IPS-11a (cell line): ENCODE measurements at regions not wholly inside any gene's neighbourhood (a gene's known extent, or its start where the extent isn't known, plus 50 kb on each side); places are given as distances from the start of the nearest gene placed in this dataset.

Source experiments
- H3K4me3 ChIP-seq: one replicate; pipeline ENCODE4 v1.5.1; 2013; ENCODE audit warnings: low read depth, low read length, control low read depth

GRCh38 chr9:28289746-28290145, 716.5 kb upstream of the C9orf72 start:
- no peak overlapping the region for H3K4me3 ChIP-seq

DNA sequence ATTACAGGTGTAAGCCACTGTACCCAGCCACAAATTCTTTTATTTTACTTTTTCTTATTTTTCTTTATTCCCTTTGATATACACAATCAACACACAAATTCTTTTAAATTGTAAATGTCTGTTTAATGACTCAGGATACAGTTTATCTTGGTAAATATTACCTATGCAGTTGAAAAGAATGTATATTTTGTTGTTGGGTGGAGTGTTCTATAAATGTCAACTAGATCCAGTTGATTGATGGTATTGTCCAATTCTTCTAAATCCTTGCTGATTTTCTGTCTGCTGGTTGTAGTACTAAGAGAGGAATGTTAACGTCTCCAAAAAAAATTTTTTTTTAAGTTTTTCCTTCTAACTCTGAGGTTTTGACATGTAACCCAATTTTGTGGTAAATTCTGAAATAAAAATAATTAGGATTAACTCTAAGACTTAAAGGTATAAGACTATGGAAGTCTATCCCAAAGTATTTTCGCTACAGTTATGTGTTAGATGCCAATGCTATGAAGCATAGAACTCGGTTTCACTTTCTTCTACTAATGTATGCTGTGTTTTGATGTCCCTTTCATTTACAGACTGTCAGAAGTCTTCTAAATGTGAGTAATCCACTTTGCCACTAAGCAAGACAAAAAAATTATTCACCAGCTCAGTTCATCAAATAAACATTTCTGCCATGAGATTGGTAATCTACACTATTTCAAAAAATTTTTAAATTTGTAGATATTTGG, 720.2 kb upstream of the C9orf72 start:
- no peak overlapping the region for H3K4me3 ChIP-seq

DNA sequence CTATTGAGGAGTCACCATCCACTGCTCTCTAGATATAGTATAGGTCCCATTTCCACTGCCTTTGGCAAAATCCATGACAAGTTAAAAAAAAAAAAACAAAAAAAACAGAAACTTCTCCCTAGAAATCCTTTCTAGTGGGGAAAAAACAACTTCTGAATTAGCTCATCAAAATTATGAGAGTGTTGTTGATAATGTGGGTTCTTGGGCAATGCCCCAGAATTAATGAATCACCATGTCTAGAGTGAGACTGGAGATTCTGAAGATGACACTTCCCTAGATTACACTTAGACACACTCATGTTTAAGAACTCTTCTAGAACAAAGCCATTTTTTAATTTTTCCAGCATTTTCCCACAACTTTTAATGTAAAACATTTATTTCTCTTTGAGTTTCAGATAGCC, 728.0 kb upstream of the C9orf72 start:
- H3K4me3 ChIP-seq, result no peak overlapping the region

- H3K4me3 ChIP-seq, result no peak overlapping the region
Observed at GRCh38 chr9:28317745-28318144, 744.5 kb upstream of the C9orf72 start.

- H3K4me3 ChIP-seq, result no peak overlapping the region
Observed at GRCh38 chr9:28318515-28318914, 745.2 kb upstream of the C9orf72 start.

DNA sequence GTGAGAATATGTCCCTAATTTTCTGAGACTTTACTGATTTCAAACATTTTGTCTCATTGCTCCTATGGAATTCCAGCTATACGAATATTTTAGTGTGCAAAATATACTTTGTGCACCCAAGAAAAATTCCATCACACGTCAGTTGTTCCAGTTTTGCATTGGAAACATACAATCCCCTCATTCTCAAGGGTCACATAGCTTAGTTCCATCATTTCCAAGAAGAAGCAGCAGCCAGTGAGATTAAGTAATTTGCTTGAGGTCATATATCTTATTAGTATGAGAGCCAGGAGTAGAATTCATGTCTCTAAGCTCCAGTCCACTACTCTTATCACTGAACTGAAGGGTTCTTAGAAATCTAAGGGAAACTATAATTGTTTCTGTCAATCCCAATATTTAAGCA, 746.7 kb upstream of the C9orf72 start:
- H3K4me3 ChIP-seq, result no peak overlapping the region

- no peak overlapping the region for H3K4me3 ChIP-seq
Observed at GRCh38 chr9:28320616-28321015, 747.3 kb upstream of the C9orf72 start.

DNA sequence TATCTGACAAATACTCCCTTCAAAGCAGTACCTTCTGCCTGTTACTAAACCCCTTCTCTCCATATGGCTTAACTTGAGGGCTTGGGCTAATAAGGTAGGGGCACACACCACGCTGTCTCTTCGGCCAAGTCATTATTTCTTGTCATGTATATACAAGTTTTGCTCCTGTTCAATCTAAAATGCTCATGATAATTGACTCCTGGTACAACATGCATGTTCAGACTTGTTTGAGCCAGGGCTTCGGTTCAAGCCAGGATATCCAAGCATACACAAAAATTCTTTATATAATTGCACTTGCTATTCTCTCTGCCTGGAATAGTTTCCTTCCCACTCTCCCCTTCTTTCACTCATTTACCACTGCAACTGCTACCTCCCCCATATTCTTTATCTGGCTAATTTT, 756.0 kb upstream of the C9orf72 start:
- no peak overlapping the region for H3K4me3 ChIP-seq

DNA sequence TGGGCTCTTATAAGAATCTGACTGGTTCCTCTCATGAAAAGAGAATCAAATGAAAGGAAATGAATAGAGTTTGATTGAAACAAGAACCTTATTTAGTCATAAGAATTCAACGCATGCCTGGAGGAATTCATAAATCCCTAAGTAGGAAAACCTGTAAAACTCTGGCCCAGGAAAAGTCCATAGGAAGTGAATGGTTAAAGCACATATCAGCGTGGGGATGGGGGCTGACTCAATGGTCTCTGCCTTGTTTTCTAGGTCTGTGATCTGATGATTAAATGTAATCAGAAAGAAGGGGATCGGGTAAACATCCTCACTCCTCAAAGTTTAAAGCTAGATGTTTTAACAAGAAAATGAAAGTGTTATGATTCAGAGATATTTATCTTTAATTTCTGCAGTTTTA, 759.4 kb upstream of the C9orf72 start:
- H3K4me3 ChIP-seq, result no peak overlapping the region

DNA sequence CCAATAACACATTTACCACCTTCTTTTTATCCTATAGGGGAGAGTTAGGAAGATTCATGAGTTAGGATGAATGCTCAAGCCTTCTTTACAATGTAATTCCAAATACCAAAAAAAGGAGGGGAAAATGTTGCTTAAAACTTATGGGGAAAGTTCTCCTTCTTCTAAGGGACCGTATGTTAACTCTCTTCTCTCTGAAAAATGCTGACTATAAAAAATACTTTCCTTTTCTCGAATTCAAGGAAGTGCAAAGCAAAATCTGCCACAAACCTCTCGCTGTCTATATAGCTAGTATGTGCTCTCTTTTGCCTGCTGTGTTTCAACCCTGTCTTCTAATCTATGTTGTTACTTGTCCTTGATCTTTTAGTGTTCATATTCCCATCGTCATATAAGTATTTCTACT, 768.6 kb upstream of the C9orf72 start:
- no peak overlapping the region for H3K4me3 ChIP-seq

- H3K4me3 ChIP-seq, result no peak overlapping the region
Observed at GRCh38 chr9:28342815-28343338, 769.6 kb upstream of the C9orf72 start.

GRCh38 chr9:28363151-28363562, 789.9 kb upstream of the C9orf72 start:
- no peak overlapping the region for H3K4me3 ChIP-seq

- H3K4me3 ChIP-seq, result no peak overlapping the region
Observed at GRCh38 chr9:28365020-28365640, 791.8 kb upstream of the C9orf72 start.

GRCh38 chr9:28365728-28366127, 792.4 kb upstream of the C9orf72 start:
- H3K4me3 ChIP-seq, result no peak overlapping the region

GRCh38 chr9:28378231-28378630, 805.0 kb upstream of the C9orf72 start:
- H3K4me3 ChIP-seq, result no peak overlapping the region

DNA sequence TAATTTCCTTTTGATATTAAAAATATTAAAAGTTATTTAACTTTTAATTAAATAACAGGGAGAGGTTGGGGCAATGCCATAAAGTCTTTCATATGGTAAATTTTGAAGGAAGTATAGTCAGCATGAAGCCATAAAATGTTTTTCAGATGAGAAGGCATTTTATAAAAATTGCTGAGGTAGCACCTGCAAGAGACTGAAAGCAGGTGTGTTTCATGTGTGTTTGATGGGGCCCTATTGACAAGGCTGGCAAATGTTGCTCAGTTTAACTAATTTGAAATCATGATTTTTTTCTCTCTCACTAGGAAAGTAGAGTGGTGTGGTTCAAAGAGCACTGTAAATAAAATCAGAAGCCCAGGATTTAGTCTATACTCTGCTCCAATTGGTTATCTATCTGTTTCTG, 805.8 kb upstream of the C9orf72 start:
- H3K4me3 ChIP-seq, result no peak overlapping the region

GRCh38 chr9:28389411-28389810, 816.1 kb upstream of the C9orf72 start:
- H3K4me3 ChIP-seq, result no peak overlapping the region

GRCh38 chr9:28394774-28395173, 821.5 kb upstream of the C9orf72 start:
- no peak overlapping the region for H3K4me3 ChIP-seq

DNA sequence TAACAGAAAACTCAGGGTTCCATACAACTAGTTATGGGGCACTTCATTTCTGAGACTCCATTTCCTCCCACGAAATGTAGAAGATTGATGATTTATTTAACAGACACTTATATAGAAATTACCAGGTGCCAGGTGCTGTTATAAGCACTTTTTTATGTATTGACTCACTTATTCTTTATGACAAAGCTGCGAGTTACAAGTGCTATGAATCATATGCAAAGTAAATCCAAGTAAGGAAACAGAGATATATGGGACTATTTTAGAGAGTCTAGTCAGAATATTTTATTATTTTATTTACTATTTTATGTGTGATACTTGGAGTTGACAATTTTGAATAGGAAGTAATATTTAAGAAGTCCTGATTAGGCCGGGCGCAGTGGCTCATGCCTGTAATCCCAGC, 822.8 kb upstream of the C9orf72 start:
- H3K4me3 ChIP-seq, result no peak overlapping the region

- H3K4me3 ChIP-seq, result no peak overlapping the region
Observed at GRCh38 chr9:28407351-28407750, 834.1 kb upstream of the C9orf72 start.

DNA sequence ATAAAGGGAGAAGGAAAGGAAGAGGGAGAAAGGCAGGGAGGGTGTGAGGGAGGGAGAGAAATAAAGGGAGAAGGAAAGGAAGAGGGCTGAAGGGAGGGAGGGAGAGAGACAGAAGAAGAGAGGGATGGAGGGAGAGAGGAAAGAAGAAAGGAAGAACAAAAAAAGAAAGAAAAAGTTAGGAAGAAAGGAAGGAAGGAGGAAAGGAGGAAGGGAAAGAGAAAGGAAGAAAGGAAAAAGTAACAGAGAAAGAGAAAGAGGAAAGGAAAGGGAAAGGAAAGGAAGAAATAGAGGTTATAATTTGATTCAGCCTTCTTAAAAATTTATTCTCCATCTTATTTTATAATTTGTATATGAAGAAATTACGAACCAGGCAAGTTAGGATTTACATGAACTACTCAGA, 836.6 kb upstream of the C9orf72 start:
- no peak overlapping the region for H3K4me3 ChIP-seq

DNA sequence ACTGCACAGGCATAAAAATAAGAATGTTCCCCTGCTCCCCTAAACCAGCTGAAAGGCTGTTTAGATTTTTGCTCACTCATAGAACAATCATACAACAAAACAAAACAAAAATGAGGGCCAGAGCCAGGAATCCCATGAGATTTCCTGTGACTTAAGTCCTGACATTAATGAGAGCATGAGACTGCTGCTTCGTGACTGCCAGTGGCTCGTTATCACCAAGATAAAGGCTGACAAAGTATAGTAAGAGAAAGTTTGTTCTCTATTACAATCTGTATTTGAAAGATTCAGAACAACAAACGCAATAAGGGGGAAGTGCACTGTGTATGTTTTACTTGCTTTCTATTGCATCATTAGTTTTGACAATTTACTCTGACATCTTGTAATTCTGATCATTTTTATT, 837.1 kb upstream of the C9orf72 start:
- H3K4me3 ChIP-seq, result no peak overlapping the region

GRCh38 chr9:28413471-28413870, 840.2 kb upstream of the C9orf72 start:
- no peak overlapping the region for H3K4me3 ChIP-seq
